ENCODE measurements at regions not wholly inside any gene's neighbourhood (a gene's known extent, or its start where the extent isn't known, plus 50 kb on each side); places are given as distances from the start of the nearest gene placed in this dataset.

GRCh38 chr17:34121311-34121710, 133.8 kb upstream of the CCL2 start:
- no peaks in the 10 kb centered on the region for H3K4me1 ChIP-seq (ENCODE audit: control insufficient read depth in 1 of 2, insufficient read depth in 1 of 2, low read depth in 1 of 2, low read length in 1 of 2)
- H3K27me3 ChIP-seq, result peaks cover 47% of the 10 kb centered on the region
- no peaks in the 10 kb centered on the region for H3K9me3 ChIP-seq
- no peak overlapping the region for H3K27ac ChIP-seq
- no peaks in the 10 kb centered on the region for H3K36me3 ChIP-seq
- no peak for TF ChIP-seq CTCF (IDR thresholded peaks at IDR 0.05)
- no peak overlapping the region for H3K4me3 ChIP-seq (ENCODE audit: low read depth in 1 of 2, low read length in 1 of 2)

- Histone ChIP-seq H3K36me3 (no peaks in the 10 kb centered on the region), H3K4me1 (ENCODE audit: control insufficient read depth in 1 of 2, insufficient read depth in 1 of 2, low read depth in 1 of 2, low read length in 1 of 2) (no peaks in the 10 kb centered on the region), H3K9me3 (no peaks in the 10 kb centered on the region), H3K27ac (no peak overlapping the region), H3K27me3 (peaks cover 42% of the 10 kb centered on the region), H3K4me3 (ENCODE audit: low read depth in 1 of 2, low read length in 1 of 2) (no peak overlapping the region)
- no peak for TF ChIP-seq CTCF (IDR thresholded peaks at IDR 0.05)
Observed at GRCh38 chr17:34122515-34122914, 132.6 kb upstream of the CCL2 start.

- no peak overlapping the region for H3K4me3 ChIP-seq (ENCODE audit: low read depth in 1 of 2, low read length in 1 of 2)
- H3K4me1 ChIP-seq (ENCODE audit: control insufficient read depth in 1 of 2, insufficient read depth in 1 of 2, low read depth in 1 of 2, low read length in 1 of 2), result no peaks in the 10 kb centered on the region
- no peak overlapping the region for H3K27ac ChIP-seq
- TF ChIP-seq CTCF (IDR thresholded peaks at IDR 0.05), result no peak
- no peaks in the 10 kb centered on the region for H3K36me3 ChIP-seq
- H3K27me3 ChIP-seq, result peaks cover 24% of the 10 kb centered on the region
- no peaks in the 10 kb centered on the region for H3K9me3 ChIP-seq
Observed at GRCh38 chr17:34125010-34125409, 130.1 kb upstream of the CCL2 start.

GRCh38 chr17:34125921-34126320, 129.2 kb upstream of the CCL2 start:
- TF ChIP-seq CTCF (IDR thresholded peaks at IDR 0.05), result no peak
- Histone ChIP-seq H3K27ac (no peak overlapping the region), H3K27me3 (peaks cover 26% of the 10 kb centered on the region), H3K4me1 (ENCODE audit: control insufficient read depth in 1 of 2, insufficient read depth in 1 of 2, low read depth in 1 of 2, low read length in 1 of 2) (no peaks in the 10 kb centered on the region), H3K9me3 (no peaks in the 10 kb centered on the region), H3K36me3 (no peaks in the 10 kb centered on the region), H3K4me3 (ENCODE audit: low read depth in 1 of 2, low read length in 1 of 2) (no peak overlapping the region)

- Histone ChIP-seq H3K36me3 (no peaks in the 10 kb centered on the region), H3K9me3 (no peaks in the 10 kb centered on the region), H3K4me3 (ENCODE audit: low read depth in 1 of 2, low read length in 1 of 2) (no peak overlapping the region), H3K27me3 (peaks cover 31% of the 10 kb centered on the region), H3K27ac (no peak overlapping the region), H3K4me1 (ENCODE audit: control insufficient read depth in 1 of 2, insufficient read depth in 1 of 2, low read depth in 1 of 2, low read length in 1 of 2) (no peaks in the 10 kb centered on the region)
- TF ChIP-seq CTCF (IDR thresholded peaks at IDR 0.05), result no peak
Observed at GRCh38 chr17:34126496-34126895, 128.6 kb upstream of the CCL2 start.

- no peaks in the 10 kb centered on the region for H3K36me3 ChIP-seq
- no peak overlapping the region for H3K27ac ChIP-seq
- peaks cover 28% of the 10 kb centered on the region for H3K27me3 ChIP-seq
- no peak for TF ChIP-seq CTCF (IDR thresholded peaks at IDR 0.05)
- no peaks in the 10 kb centered on the region for H3K4me1 ChIP-seq (ENCODE audit: control insufficient read depth in 1 of 2, insufficient read depth in 1 of 2, low read depth in 1 of 2, low read length in 1 of 2)
- no peak overlapping the region for H3K4me3 ChIP-seq (ENCODE audit: low read depth in 1 of 2, low read length in 1 of 2)
- H3K9me3 ChIP-seq, result no peaks in the 10 kb centered on the region
Observed at GRCh38 chr17:34126965-34127364, 128.1 kb upstream of the CCL2 start.

Data from neutrophil (primary cell).